Activated CD8-positive, alpha-beta T cell treated with anti-CD3 and anti-CD28 coated beads for 36 hours (primary cell): ENCODE measurements at regions not wholly inside any gene's neighbourhood (a gene's known extent, or its start where the extent isn't known, plus 50 kb on each side); places are given as distances from the start of the nearest gene placed in this dataset.

Source experiments
- ATAC-seq: fragments of 200-7000 bp; cut with Tn5 transposase; one replicate; pipeline ENCODE4 v1.10.0; 2021; ENCODE audit warnings: mild to moderate bottlenecking, moderate library complexity
- CTCF ChIA-PET: fragments of 350-600 bp; sonication (Branson Sonifier 250); formaldehyde crosslinking; loops from one replicate; lab custom pipeline; 2021; ENCODE audit warnings: antibody characterized with exemption; lab: Charles Lee
- POLR2A ChIA-PET: fragments of 350-600 bp; sonication (Branson Sonifier 250); formaldehyde crosslinking; loops from one replicate; lab custom pipeline; 2021; ENCODE audit warnings: antibody characterized with exemption; lab: Charles Lee
- DNase-seq: peaks from one replicate; pipeline ENCODE4 v3.0.0-alpha.2; 2020
- H3K27ac Mint-ChIP-seq: one replicate; pipeline ENCODE4 v1.8.0; 2021; ENCODE audit warnings: mild to moderate bottlenecking, mixed read lengths
- H3K27me3 Mint-ChIP-seq: one replicate; pipeline ENCODE4 v1.8.0; 2021; ENCODE audit warnings: mixed read lengths
- H3K36me3 Mint-ChIP-seq: one replicate; pipeline ENCODE4 v1.8.0; 2021; ENCODE audit warnings: low read depth, mixed read lengths
- H3K4me1 Mint-ChIP-seq: one replicate; pipeline ENCODE4 v1.8.0; 2021; ENCODE audit warnings: low read depth, mixed read lengths
- H3K4me3 Mint-ChIP-seq: one replicate; pipeline ENCODE4 v1.8.0; 2021; ENCODE audit warnings: mild to moderate bottlenecking, moderate library complexity, mixed read lengths
- H3K9me3 Mint-ChIP-seq: one replicate; pipeline ENCODE4 v1.8.0; 2021; ENCODE audit warnings: mixed read lengths
- CTCF ChIP-seq: fragments of 200-600 bp; IDR thresholded peaks from one replicate; pipeline ENCODE4 v1.8.0; 2022; ENCODE audit warnings: antibody characterized with exemption, mild to moderate bottlenecking
- intact Hi-C: fragments of 100-400 bp; cut with micrococcal nuclease; formaldehyde crosslinking; loops from one replicate; pipeline ENCODE4 v1.10.0; 2022

GRCh38 chr20:51938559-51939258, 136.4 kb upstream of the SALL4 start:
- Mint-ChIP-seq H3K27ac (no peak overlapping the region), H3K4me3 (no peak overlapping the region), H3K27me3 (peaks cover under 1% of the 10 kb centered on the region), H3K36me3 (no peaks in the 10 kb centered on the region), H3K4me1 (no peaks in the 10 kb centered on the region), H3K9me3 (no peaks in the 10 kb centered on the region)
- intact Hi-C loops: no loop called here
- ATAC-seq: no peak
- no peak for TF ChIP-seq CTCF
- POLR2A ChIA-PET: interaction anchor here (1.2 kb wide), 1 partner anchor 9 kb away, joined by 5 read pairs; no protein-coding TSS in a partner anchor
- CTCF ChIA-PET: interaction anchor here (1.1 kb wide), 1 partner anchor 11 kb away, joined by 4 read pairs; no protein-coding TSS in a partner anchor
- no peak for DNase-seq

- Mint-ChIP-seq H3K27me3 (no peaks in the 10 kb centered on the region), H3K4me1 (no peaks in the 10 kb centered on the region), H3K9me3 (no peaks in the 10 kb centered on the region), H3K4me3 (no peak overlapping the region), H3K36me3 (no peaks in the 10 kb centered on the region), H3K27ac (no peak overlapping the region)
- intact Hi-C loops: no loop called here
- DNase-seq (no peak), ATAC-seq (no peak)
- POLR2A ChIA-PET: no interaction called here
- CTCF ChIA-PET: interaction anchor here (1.1 kb wide), 1 partner anchor 12 kb away, joined by 4 read pairs; no protein-coding TSS in a partner anchor
- no peak for TF ChIP-seq CTCF
These were observed 135.5 kb upstream of the SALL4 start for GRCh38 chr20:51937779-51938178.

- ATAC-seq (no peak), DNase-seq (no peak)
- Mint-ChIP-seq H3K4me3 (no peak overlapping the region), H3K27me3 (no peaks in the 10 kb centered on the region), H3K4me1 (no peaks in the 10 kb centered on the region), H3K9me3 (no peaks in the 10 kb centered on the region), H3K36me3 (no peaks in the 10 kb centered on the region), H3K27ac (no peak overlapping the region)
- no peak for TF ChIP-seq CTCF
- ChIA-PET POLR2A (no interaction called here), CTCF (no interaction called here)
- intact Hi-C loops: no loop called here
These were observed 134.1 kb upstream of the SALL4 start for GRCh38 chr20:51936377-51936776.

- H3K27me3 Mint-ChIP-seq: no peaks in the 10 kb centered on the region
- POLR2A ChIA-PET: interaction anchor here (1.0 kb wide), 1 partner anchor 12 kb away, joined by 3 read pairs; no protein-coding TSS in a partner anchor
These were observed 132.7 kb upstream of the SALL4 start for GRCh38 chr20:51935003-51935358.

More at GRCh38 chr20:51935003-51935358, 132.7 kb upstream of the SALL4 start:
- Mint-ChIP-seq H3K4me3 (no peak overlapping the region), H3K36me3 (no peaks in the 10 kb centered on the region), H3K27ac (no peak overlapping the region), H3K4me1 (no peaks in the 10 kb centered on the region), H3K9me3 (no peaks in the 10 kb centered on the region)
- no peak for TF ChIP-seq CTCF
- ATAC-seq (no peak), DNase-seq (no peak)
- CTCF ChIA-PET: interaction anchor here (1.1 to 1.3 kb wide), 2 partner anchors 12 to 135 kb away, joined by 3 read pairs; no protein-coding TSS in a partner anchor
- intact Hi-C loops: no loop called here
